CD14-positive monocyte (primary cell): ENCODE measurements at regions not wholly inside any gene's neighbourhood (a gene's known extent, or its start where the extent isn't known, plus 50 kb on each side); places are given as distances from the start of the nearest gene placed in this dataset.

Experiments used
- DNase-seq, 3 donors: peaks; one replicate each; pipeline ENCODE4 v3.0.0-alpha.2; 2011 to 2022
- H2AFZ ChIP-seq: 2 replicates; pipeline ENCODE4 v1.6.0; 2012; ENCODE audit warnings: mild to moderate bottlenecking, low read depth, low read length, inconsistent platforms; ENCODE audit not compliant: insufficient read depth, poor library complexity, severe bottlenecking
- H3K27ac ChIP-seq, 2 donors: 1 replicate in 1 of 2; 2 replicates in 1 of 2; pipeline ENCODE4 v1.5.1; 2012 to 2013; ENCODE audit warnings: low read length in 2 of 2, control low read depth in 1 of 2, inconsistent platforms in 1 of 2, low read depth in 1 of 2, mild to moderate bottlenecking in 1 of 2
- H3K27me3 ChIP-seq, 2 donors: one replicate each; pipeline versions ENCODE4 v1.6.0 to v1.6.1; 2011 to 2013; ENCODE audit warnings: low read length in 2 of 2; ENCODE audit not compliant: control insufficient read depth in 2 of 2, insufficient read depth in 2 of 2
- H3K36me3 ChIP-seq, 2 donors: replicated peaks in 1 of 2; 1 replicate in 1 of 2; 2 replicates in 1 of 2; pipeline versions ENCODE4 v1.5.1 to v1.6.1; 2012 to 2013; ENCODE audit warnings: low read length in 2 of 2, control low read depth in 1 of 2, inconsistent platforms in 1 of 2, mild to moderate bottlenecking in 1 of 2; ENCODE audit not compliant: insufficient read depth in 2 of 2, control insufficient read depth in 1 of 2
- H3K4me1 ChIP-seq, 2 donors: 1 replicate in 1 of 2; 2 replicates in 1 of 2; pipeline versions ENCODE4 v1.5.1 to v1.6.1; 2012 to 2013; ENCODE audit warnings: low read length in 2 of 2, control low read depth in 1 of 2, inconsistent platforms in 1 of 2, mild to moderate bottlenecking in 1 of 2, moderate library complexity in 1 of 2; ENCODE audit not compliant: insufficient read depth in 2 of 2, control insufficient read depth in 1 of 2
- H3K4me2 ChIP-seq: replicated peaks from 2 replicates; pipeline ENCODE3; 2012; ENCODE audit warnings: low read length, moderate library complexity, mild to moderate bottlenecking; ENCODE audit not compliant: poor library complexity, severe bottlenecking; ENCODE audit errors: extremely low read depth
- H3K4me3 ChIP-seq, 3 experiments: fragments of 200-600 bp in 1 of 3; sonication (generic) in 1 of 3; replicated peaks in 1 of 3; 1 replicate in 2 of 3; 2 replicates in 1 of 3; pipeline ENCODE4 v1.5.1; 2011 to 2013; ENCODE audit warnings: low read length in 3 of 3, mild to moderate bottlenecking in 3 of 3, control low read depth in 2 of 3, low read depth in 2 of 3, inconsistent platforms in 1 of 3, moderate library complexity in 1 of 3
- H3K79me2 ChIP-seq: 2 replicates; pipeline ENCODE4 v1.6.0; 2012; ENCODE audit warnings: mild to moderate bottlenecking, control low read depth, inconsistent platforms, low read length, moderate library complexity; ENCODE audit not compliant: insufficient read depth
- H3K9ac ChIP-seq: 2 replicates; pipeline ENCODE4 v1.6.0; 2017; ENCODE audit warnings: low read length, mild to moderate bottlenecking; ENCODE audit not compliant: insufficient read depth, poor library complexity, severe bottlenecking
- H3K9me3 ChIP-seq, 2 donors: replicated peaks in 1 of 2; 1 replicate in 1 of 2; 2 replicates in 1 of 2; pipeline versions ENCODE4 v1.5.1 to v1.6.1; 2012 to 2013; ENCODE audit warnings: low read length in 2 of 2, control low read depth in 1 of 2; ENCODE audit not compliant: control insufficient read depth in 1 of 2, insufficient read depth in 1 of 2
- H4K20me1 ChIP-seq: 2 replicates; pipeline ENCODE4 v1.6.0; 2012; ENCODE audit warnings: mild to moderate bottlenecking, low read length, control low read depth, moderate library complexity; ENCODE audit not compliant: insufficient read depth
- H3K27ac Mint-ChIP-seq, 7 donors: one replicate each; pipeline ENCODE4 v1.8.0; 2020; ENCODE audit warnings: mild to moderate bottlenecking in 7 of 7, mixed read lengths in 7 of 7, moderate library complexity in 6 of 7, inconsistent platforms in 2 of 7
- H3K27me3 Mint-ChIP-seq, 3 donors: one replicate each; pipeline ENCODE4 v1.8.0; 2021 to 2022; ENCODE audit warnings: low read depth in 3 of 3, mild to moderate bottlenecking in 3 of 3, mixed read lengths in 3 of 3, moderate library complexity in 3 of 3, inconsistent platforms in 1 of 3
- H3K36me3 Mint-ChIP-seq, 2 donors: one replicate each; pipeline ENCODE4 v1.8.0; 2020; ENCODE audit warnings: mixed read lengths in 2 of 2, inconsistent platforms in 1 of 2, mild to moderate bottlenecking in 1 of 2
- H3K4me1 Mint-ChIP-seq: one replicate; pipeline ENCODE4 v1.8.0; 2020; ENCODE audit warnings: mild to moderate bottlenecking, mixed read lengths
- H3K4me3 Mint-ChIP-seq, 2 donors: one replicate each; pipeline ENCODE4 v1.8.0; 2020; ENCODE audit warnings: mild to moderate bottlenecking in 2 of 2, mixed read lengths in 2 of 2, moderate library complexity in 1 of 2
- H3K9me3 Mint-ChIP-seq, 7 donors: one replicate each; pipeline ENCODE4 v1.8.0; 2020 to 2022; ENCODE audit warnings: mixed read lengths in 7 of 7, mild to moderate bottlenecking in 6 of 7, moderate library complexity in 6 of 7, inconsistent platforms in 2 of 7
- WGBS: methylation state at CpG from one replicate; pipeline ENCODE4 v1.1.5; 2013; ENCODE audit warnings: missing lambda C conversion rate; ENCODE audit not compliant: insufficient coverage; 5-methylcytosine and 5-hydroxymethylcytosine counted together
- intact Hi-C, 2 donors: fragments of 100-400 bp; cut with micrococcal nuclease; formaldehyde crosslinking; loops; one replicate each; pipeline versions ENCODE4 v1.15.0 to v1.15.1; 2023
- TF ChIP-seq, protein P1 (sequence below): fragments of 200-600 bp; IDR thresholded peaks from one replicate; pipeline ENCODE4 v1.8.0; 2022; ENCODE audit warnings: antibody characterized with exemption, mild to moderate bottlenecking

DNA sequence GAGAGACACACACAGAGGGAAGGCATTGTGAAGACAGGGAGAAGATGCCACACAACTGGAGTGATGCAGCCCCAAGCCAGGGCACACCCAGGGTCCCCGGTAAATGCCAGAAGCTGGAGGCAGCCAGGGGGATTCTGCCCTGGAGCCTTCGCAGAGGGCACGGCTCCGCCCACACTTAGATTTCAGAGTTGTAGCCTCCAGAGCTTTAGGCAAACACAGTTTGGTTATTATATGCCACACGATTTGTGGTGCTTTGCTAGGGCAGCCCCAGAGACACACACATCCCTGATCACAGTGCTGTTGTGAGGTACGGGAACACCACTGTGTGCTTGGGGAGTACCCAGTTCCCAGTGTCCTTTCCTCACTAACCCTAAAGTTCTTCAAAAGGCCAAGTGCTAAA, 280.6 kb downstream of the SMOC2 start:
- TF ChIP-seq, protein P1, sequence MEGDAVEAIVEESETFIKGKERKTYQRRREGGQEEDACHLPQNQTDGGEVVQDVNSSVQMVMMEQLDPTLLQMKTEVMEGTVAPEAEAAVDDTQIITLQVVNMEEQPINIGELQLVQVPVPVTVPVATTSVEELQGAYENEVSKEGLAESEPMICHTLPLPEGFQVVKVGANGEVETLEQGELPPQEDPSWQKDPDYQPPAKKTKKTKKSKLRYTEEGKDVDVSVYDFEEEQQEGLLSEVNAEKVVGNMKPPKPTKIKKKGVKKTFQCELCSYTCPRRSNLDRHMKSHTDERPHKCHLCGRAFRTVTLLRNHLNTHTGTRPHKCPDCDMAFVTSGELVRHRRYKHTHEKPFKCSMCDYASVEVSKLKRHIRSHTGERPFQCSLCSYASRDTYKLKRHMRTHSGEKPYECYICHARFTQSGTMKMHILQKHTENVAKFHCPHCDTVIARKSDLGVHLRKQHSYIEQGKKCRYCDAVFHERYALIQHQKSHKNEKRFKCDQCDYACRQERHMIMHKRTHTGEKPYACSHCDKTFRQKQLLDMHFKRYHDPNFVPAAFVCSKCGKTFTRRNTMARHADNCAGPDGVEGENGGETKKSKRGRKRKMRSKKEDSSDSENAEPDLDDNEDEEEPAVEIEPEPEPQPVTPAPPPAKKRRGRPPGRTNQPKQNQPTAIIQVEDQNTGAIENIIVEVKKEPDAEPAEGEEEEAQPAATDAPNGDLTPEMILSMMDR = no peak
- Histone ChIP-seq H3K4me2 (no peak overlapping the region), H3K79me2 (no peaks in the 10 kb centered on the region), H4K20me1 (no peaks in the 10 kb centered on the region), H2AFZ (no peak overlapping the region), H3K9me3 (peaks cover 0 to 49% of the 10 kb centered on the region in 2 donors), H3K9ac (no peak overlapping the region), H3K4me1 (no peaks in the 10 kb centered on the region), H3K36me3 (no peaks in the 10 kb centered on the region), H3K4me3 (no peak overlapping the region), H3K27ac (no peak overlapping the region), H3K27me3 (no peaks in the 10 kb centered on the region)
- DNase-seq = no peak
- Mint-ChIP-seq H3K9me3 (peaks cover 6 to 11% (median 8%) of the 10 kb centered on the region in 7 donors), H3K27me3 (no peaks in the 10 kb centered on the region), H3K4me3 (no peak overlapping the region), H3K27ac (no peak overlapping the region), H3K4me1 (no peaks in the 10 kb centered on the region), H3K36me3 (no peaks in the 10 kb centered on the region)
- intact Hi-C loops = no loop called here
- WGBS = 72% methylated on average over 4 of the region's 6 CpGs

DNA sequence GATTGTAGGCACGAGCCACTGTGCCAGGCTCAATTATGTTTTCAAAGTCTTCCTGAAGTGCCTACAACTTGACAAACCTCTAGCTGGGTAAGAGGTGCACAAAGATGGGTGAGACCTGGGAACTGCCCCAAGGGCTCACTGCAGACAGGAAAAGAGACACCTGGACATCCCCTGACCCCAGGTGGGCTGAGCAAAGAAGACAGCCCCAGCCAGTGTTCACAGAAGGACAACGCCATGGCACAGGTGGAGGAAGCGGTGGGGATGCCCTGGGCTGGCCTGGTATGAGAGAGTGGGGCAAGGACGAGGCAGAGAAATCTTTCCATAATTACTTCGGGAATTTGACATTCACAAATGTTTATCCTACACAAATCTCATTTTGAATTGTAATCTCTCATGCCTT, 278.9 kb downstream of the SMOC2 start:
- DNase-seq = no peak
- no peaks in the 10 kb centered on the region for H3K36me3 ChIP-seq
- 86% methylated on average over 1 of the region's 5 CpGs for WGBS
- no peak overlapping the region for H3K27ac ChIP-seq
- no peak overlapping the region for H3K9ac ChIP-seq
- intact Hi-C loops = no loop called here
- peaks cover 0 to 35% of the 10 kb centered on the region in 2 donors for H3K9me3 ChIP-seq
- H2AFZ ChIP-seq = no peak overlapping the region
- no peaks in the 10 kb centered on the region for H3K27me3 Mint-ChIP-seq
- no peak overlapping the region for H3K4me3 Mint-ChIP-seq
- H3K4me1 Mint-ChIP-seq = no peaks in the 10 kb centered on the region
- H3K36me3 Mint-ChIP-seq = no peaks in the 10 kb centered on the region
- no peak overlapping the region for H3K27ac Mint-ChIP-seq
- TF ChIP-seq, protein P1 = no peak
- H3K9me3 Mint-ChIP-seq = peaks cover 3 to 10% (median 6%) of the 10 kb centered on the region in 7 donors
- no peaks in the 10 kb centered on the region for H3K4me1 ChIP-seq
- H3K27me3 ChIP-seq = no peaks in the 10 kb centered on the region
- no peak overlapping the region for H3K4me3 ChIP-seq
- no peak overlapping the region for H3K4me2 ChIP-seq
- no peaks in the 10 kb centered on the region for H3K79me2 ChIP-seq
- H4K20me1 ChIP-seq = no peaks in the 10 kb centered on the region
